ENCODE measurements at regions not wholly inside any gene's neighbourhood (a gene's known extent, or its start where the extent isn't known, plus 50 kb on each side); places are given as distances from the start of the nearest gene placed in this dataset.

- Histone ChIP-seq H3K4me2 (ENCODE audit: low read depth, low read length) (no peak overlapping the region), H3K4me1 (ENCODE audit: control insufficient read depth, insufficient read depth, low read length) (no peaks in the 10 kb centered on the region), H3K56ac (ENCODE audit: extremely low read depth, insufficient read depth, low read length) (no peak overlapping the region), H3K79me1 (ENCODE audit: low read depth in 1 of 2, low read length in 2 of 2) (no peaks in the 10 kb centered on the region), H2AK5ac (ENCODE audit: low read depth, low read length) (no peak overlapping the region), H3K36me3 (ENCODE audit: control insufficient read depth, insufficient read depth, low read length) (no peaks in the 10 kb centered on the region), H3K9me3 (ENCODE audit: control insufficient read depth, insufficient read depth, low read length) (0 out of 2 replicates have a peak, but pooled peaks cover 2% of the 10 kb centered on the region), H3K4ac (ENCODE audit: low read depth, low read length) (no peak overlapping the region), H3K27ac (ENCODE audit: insufficient read depth, low read length) (no peak overlapping the region), H4K8ac (ENCODE audit: low read depth in 2 of 2, low read length in 2 of 2) (no peak overlapping the region), H2BK15ac (ENCODE audit: low read depth, low read length) (no peak overlapping the region), H4K91ac (ENCODE audit: insufficient read depth, low read depth, low read length) (no peak overlapping the region), H3K14ac (replicated peaks; ENCODE audit: low read depth, low read length) (no peak overlapping the region), H3K9ac (ENCODE audit: low read depth, low read length) (no peak overlapping the region), H4K5ac (ENCODE audit: low read depth, low read length) (no peak overlapping the region), H3K27me3 (ENCODE audit: control insufficient read depth, insufficient read depth, low read length) (no peaks in the 10 kb centered on the region), H3K18ac (ENCODE audit: low read depth, low read length) (no peak overlapping the region), H3K23ac (ENCODE audit: low read depth, low read length) (no peak overlapping the region), H2BK120ac (ENCODE audit: low read depth, low read length) (no peak overlapping the region), H2BK20ac (ENCODE audit: low read depth, low read length) (no peak overlapping the region), H2BK5ac (ENCODE audit: low read depth, low read length, poor library complexity, severe bottlenecking) (no peak overlapping the region), H4K20me1 (ENCODE audit: insufficient read depth, low read length) (no peaks in the 10 kb centered on the region), H2AK9ac (replicated peaks; ENCODE audit: low read depth, low read length, poor library complexity) (no peak overlapping the region), H3K4me3 (ENCODE audit: insufficient read depth, low read depth, low read length) (no peak overlapping the region), H3K9me1 (ENCODE audit: insufficient read depth, low read length) (no peaks in the 10 kb centered on the region), H2AFZ (replicated peaks; ENCODE audit: low read length, poor library complexity) (no peak overlapping the region)
- BruUV-seq (replicated peaks), result no TSS peak
- 14% methylated on average over 1 of the region's 3 CpGs; no CpG with 5 or more reads in 1 of the 2 experiments for WGBS, 2 experiments (ENCODE audit: extremely low coverage in 2 of 2, insufficient read length in 1 of 2)
- dilution Hi-C loops (cut with HindIII; ENCODE audit: low sequenced_read_pairs, unreplicated experiment) (no loop called here), in situ Hi-C loops (cut with MboI; ENCODE audit: low sequenced_read_pairs) (no loop called here), intact Hi-C loops (cut with micrococcal nuclease) (no loop called here)
- ATAC-seq (ENCODE audit: low read depth) (no peak), DNase-seq (no peak)
- TF ChIP-seq CEBPB (IDR thresholded peaks at IDR 0.05; ENCODE audit: low read depth, low read length) (no peak), POLR2A (IDR thresholded peaks at IDR 0.05; ENCODE audit: low read depth, low read length) (no peak), SMC3 (IDR thresholded peaks at IDR 0.05; ENCODE audit: low read depth, low read length) (no peak), NFE2L2 (IDR thresholded peaks at IDR 0.05; ENCODE audit: low read depth, low read length) (no peak), MXI1 (IDR thresholded peaks at IDR 0.05; ENCODE audit: borderline replicate concordance, low read depth, low read length) (no peak), RCOR1 (IDR thresholded peaks at IDR 0.05; ENCODE audit: insufficient replicate concordance, low read length) (no peak), RAD21 (IDR thresholded peaks at IDR 0.05; ENCODE audit: low read length) (no peak), CHD1 (IDR thresholded peaks at IDR 0.05; ENCODE audit: low read depth, low read length) (no peak), CTCF (conservative IDR thresholded peaks at IDR 0.05; ENCODE audit: low read depth, low read length) (no peak), BHLHE40 (IDR thresholded peaks at IDR 0.05; ENCODE audit: low read depth, low read length) (no peak)
- TF ChIP-seq, protein P1, sequence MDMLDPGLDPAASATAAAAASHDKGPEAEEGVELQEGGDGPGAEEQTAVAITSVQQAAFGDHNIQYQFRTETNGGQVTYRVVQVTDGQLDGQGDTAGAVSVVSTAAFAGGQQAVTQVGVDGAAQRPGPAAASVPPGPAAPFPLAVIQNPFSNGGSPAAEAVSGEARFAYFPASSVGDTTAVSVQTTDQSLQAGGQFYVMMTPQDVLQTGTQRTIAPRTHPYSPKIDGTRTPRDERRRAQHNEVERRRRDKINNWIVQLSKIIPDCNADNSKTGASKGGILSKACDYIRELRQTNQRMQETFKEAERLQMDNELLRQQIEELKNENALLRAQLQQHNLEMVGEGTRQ (IDR thresholded peaks at IDR 0.05; ENCODE audit: low read depth, low read length), result no peak
- CTCF ChIA-PET, result no interaction called here
- POLR2A ChIA-PET (ENCODE audit: unreplicated experiment), result no interaction called here
Measured at GRCh38 chr3:88362428-88362827, 212.7 kb downstream of the C3orf38 start.

All from IMR-90 (cell line).